Uterus (tissue), 2 donors: ENCODE measurements at regions not wholly inside any gene's neighbourhood (a gene's known extent, or its start where the extent isn't known, plus 50 kb on each side); places are given as distances from the start of the nearest gene placed in this dataset.

Source experiments
- POLR2A ChIP-seq, 2 donors: fragments of 450-650 bp; IDR thresholded peaks; one replicate each; pipeline ENCODE4 v1.6.1; 2016; ENCODE audit warnings: antibody characterized with exemption in 2 of 2, mild to moderate bottlenecking in 1 of 2, moderate library complexity in 1 of 2
- TF ChIP-seq, protein P1 (sequence below), 4 experiments: fragments of 200-600 bp in 2 of 4; fragments of 450-650 bp in 2 of 4; sonication (generic) in 2 of 4; IDR thresholded peaks; one replicate each; pipeline ENCODE4 v1.5.1; 2016 to 2019; ENCODE audit warnings: antibody characterized with exemption in 4 of 4, mild to moderate bottlenecking in 2 of 4, moderate library complexity in 1 of 4

DNA sequence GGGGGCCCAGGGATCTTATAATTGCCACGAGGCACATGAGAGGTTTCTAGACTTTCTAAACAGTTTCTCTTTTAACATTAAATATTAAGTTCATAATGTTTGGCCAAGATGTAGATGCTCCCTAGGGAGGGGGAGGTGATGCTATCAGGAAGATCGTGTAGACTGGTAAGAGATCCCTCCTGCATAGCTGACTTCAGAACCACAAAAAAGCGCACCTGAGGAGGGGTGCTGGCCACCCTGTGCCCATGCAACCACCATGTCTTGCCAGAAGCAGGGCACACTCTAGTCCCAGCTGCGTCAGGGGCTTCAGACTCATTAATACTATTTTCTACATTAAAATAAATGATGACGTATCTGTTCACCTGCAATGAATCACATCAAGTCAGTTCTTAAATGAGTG lies 103.4 kb upstream of the SLC35G4 start:
- TF ChIP-seq, protein P1, sequence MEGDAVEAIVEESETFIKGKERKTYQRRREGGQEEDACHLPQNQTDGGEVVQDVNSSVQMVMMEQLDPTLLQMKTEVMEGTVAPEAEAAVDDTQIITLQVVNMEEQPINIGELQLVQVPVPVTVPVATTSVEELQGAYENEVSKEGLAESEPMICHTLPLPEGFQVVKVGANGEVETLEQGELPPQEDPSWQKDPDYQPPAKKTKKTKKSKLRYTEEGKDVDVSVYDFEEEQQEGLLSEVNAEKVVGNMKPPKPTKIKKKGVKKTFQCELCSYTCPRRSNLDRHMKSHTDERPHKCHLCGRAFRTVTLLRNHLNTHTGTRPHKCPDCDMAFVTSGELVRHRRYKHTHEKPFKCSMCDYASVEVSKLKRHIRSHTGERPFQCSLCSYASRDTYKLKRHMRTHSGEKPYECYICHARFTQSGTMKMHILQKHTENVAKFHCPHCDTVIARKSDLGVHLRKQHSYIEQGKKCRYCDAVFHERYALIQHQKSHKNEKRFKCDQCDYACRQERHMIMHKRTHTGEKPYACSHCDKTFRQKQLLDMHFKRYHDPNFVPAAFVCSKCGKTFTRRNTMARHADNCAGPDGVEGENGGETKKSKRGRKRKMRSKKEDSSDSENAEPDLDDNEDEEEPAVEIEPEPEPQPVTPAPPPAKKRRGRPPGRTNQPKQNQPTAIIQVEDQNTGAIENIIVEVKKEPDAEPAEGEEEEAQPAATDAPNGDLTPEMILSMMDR (IDR thresholded peaks at IDR 0.05) = no peak
- no peak for TF ChIP-seq POLR2A (IDR thresholded peaks at IDR 0.05)
